Endothelial cell of umbilical vein (primary cell): ENCODE measurements at regions not wholly inside any gene's neighbourhood (a gene's known extent, or its start where the extent isn't known, plus 50 kb on each side); places are given as distances from the start of the nearest gene placed in this dataset.

Experiments
- BruUV-seq: library from RNA; stranded (reverse); fragments of 400-500 nt; replicated peaks from 2 replicates; lab custom pipeline; 2021; lab: Mats Ljungman, UMichigan
- CTCF ChIA-PET: fragments of 300-600, 350-600 bp; sonication (Branson Sonifier 250); formaldehyde crosslinking; loops from one replicate; lab custom pipeline; 2021; ENCODE audit warnings: antibody characterized with exemption, inconsistent platforms; lab: Charles Lee
- POLR2A ChIA-PET: fragments of 300-600, 350-600 bp; sonication (Branson Sonifier 250); formaldehyde crosslinking; loops from one replicate; lab custom pipeline; 2021; ENCODE audit warnings: antibody characterized with exemption, inconsistent platforms; lab: Charles Lee
- DNase-seq: peaks from one replicate; pipeline ENCODE4 v3.0.0-alpha.2; 2011; ENCODE audit warnings: low read depth, low spot score
- FAIRE-seq: peaks from 2 replicates; lab custom pipeline; 2011; peaks lifted over from hg19 to GRCh38; lab: Jason Lieb, UNC
- H2AFZ ChIP-seq: 2 replicates; pipeline ENCODE4 v1.6.0; 2012; ENCODE audit warnings: low read depth, low read length, control low read depth, inconsistent platforms
- H3K27ac ChIP-seq: 2 replicates; pipeline ENCODE4 v1.5.1; 2011; ENCODE audit warnings: low read depth, mild to moderate bottlenecking, control low read depth, low read length, moderate library complexity; ENCODE audit not compliant: insufficient read depth
- H3K27me3 ChIP-seq, 2 experiments: 2 replicates each; pipeline versions ENCODE4 v1.6.0 to v1.6.1; 2011; ENCODE audit warnings: low read length in 2 of 2, mixed read lengths in 1 of 2; ENCODE audit not compliant: control insufficient read depth in 2 of 2, insufficient read depth in 2 of 2
- H3K36me3 ChIP-seq, 2 experiments: 2 replicates in 1 of 2; 3 replicates in 1 of 2; pipeline ENCODE4 v1.5.1; 2011; ENCODE audit warnings: low read length in 2 of 2, mild to moderate bottlenecking in 1 of 2, moderate library complexity in 1 of 2; ENCODE audit not compliant: control insufficient read depth in 2 of 2, insufficient read depth in 2 of 2; ENCODE audit errors: extremely low read depth in 1 of 2
- H3K4me1 ChIP-seq: 3 replicates; pipeline ENCODE4 v1.5.1; 2011; ENCODE audit warnings: mild to moderate bottlenecking, low read length; ENCODE audit not compliant: control insufficient read depth, insufficient read depth; ENCODE audit errors: extremely low read depth
- H3K4me2 ChIP-seq: 2 replicates; pipeline ENCODE4 v1.6.1; 2011; ENCODE audit warnings: low read length, control low read depth, mixed read lengths; ENCODE audit not compliant: insufficient read depth
- H3K4me3 ChIP-seq, 3 experiments: fragments of 200-600 bp in 1 of 3; sonication (generic), shearing (Covaris generic) in 1 of 3; replicated peaks in 1 of 3; 2 replicates each; pipeline ENCODE4 v1.5.1; 2011 to 2016; ENCODE audit warnings: control low read depth in 3 of 3, low read length in 3 of 3, mild to moderate bottlenecking in 2 of 3, inconsistent platforms in 1 of 3, low read depth in 1 of 3, moderate library complexity in 1 of 3; ENCODE audit not compliant: insufficient read depth in 1 of 3
- H3K79me2 ChIP-seq: 2 replicates; pipeline ENCODE4 v1.6.0; 2012; ENCODE audit warnings: low read length, inconsistent platforms; ENCODE audit not compliant: control insufficient read depth, insufficient read depth
- H3K9ac ChIP-seq: replicated peaks from 2 replicates; pipeline ENCODE3; 2011; ENCODE audit warnings: low read length, control low read depth; ENCODE audit not compliant: insufficient read depth; ENCODE audit errors: extremely low read depth
- H3K9me1 ChIP-seq: replicated peaks from 3 replicates; pipeline ENCODE4 v1.6.0; 2011; ENCODE audit warnings: mild to moderate bottlenecking, low read length; ENCODE audit not compliant: control insufficient read depth, insufficient read depth; ENCODE audit errors: extremely low read depth
- H3K9me3 ChIP-seq: replicated peaks from 2 replicates; pipeline ENCODE4 v1.5.1; 2012; ENCODE audit warnings: low read length, inconsistent platforms; ENCODE audit not compliant: control insufficient read depth, insufficient read depth
- H4K20me1 ChIP-seq: replicated peaks from 2 replicates; pipeline ENCODE3; 2011; ENCODE audit warnings: mild to moderate bottlenecking, low read length; ENCODE audit not compliant: control insufficient read depth, insufficient read depth; ENCODE audit errors: extremely low read depth
- CTCF ChIP-seq, 2 donors: IDR thresholded peaks; 1 replicate in 1 of 2; 2 replicates in 1 of 2; pipeline ENCODE4 v1.5.1; 2011; ENCODE audit warnings: low read length in 2 of 2, mild to moderate bottlenecking in 2 of 2, moderate library complexity in 2 of 2, control low read depth in 1 of 2, inconsistent platforms in 1 of 2, low read depth in 1 of 2; ENCODE audit not compliant: insufficient read depth in 1 of 2; ENCODE audit errors: extremely low read depth in 1 of 2
- EZH2 ChIP-seq: IDR thresholded peaks from 2 replicates; pipeline ENCODE4 v1.6.1; 2012; ENCODE audit warnings: borderline replicate concordance, low read depth, mild to moderate bottlenecking, moderate library complexity, low read length, inconsistent platforms; ENCODE audit not compliant: severe bottlenecking
- FOS ChIP-seq: IDR thresholded peaks from 2 replicates; pipeline ENCODE4 v1.6.1; 2011; ENCODE audit warnings: mild to moderate bottlenecking, low read length, moderate library complexity, borderline replicate concordance; ENCODE audit not compliant: insufficient read depth
- GATA2 ChIP-seq: IDR thresholded peaks from 2 replicates; pipeline ENCODE4 v1.7.0; 2011; ENCODE audit warnings: low read depth, mild to moderate bottlenecking, moderate library complexity, mixed read lengths, low read length; ENCODE audit not compliant: insufficient read length, insufficient read depth
- JUN ChIP-seq: IDR thresholded peaks from 2 replicates; pipeline ENCODE4 v1.6.1; 2011; ENCODE audit warnings: borderline replicate concordance, low read depth; ENCODE audit not compliant: insufficient read length, insufficient read depth
- MAX ChIP-seq: IDR thresholded peaks from 2 replicates; pipeline ENCODE4 v1.6.1; 2011; ENCODE audit not compliant: insufficient read depth, insufficient read length
- MYC ChIP-seq: IDR thresholded peaks from one replicate; pipeline ENCODE4 v1.6.1; 2011; ENCODE audit warnings: mild to moderate bottlenecking, low read depth, low read length
- POLR2A ChIP-seq: IDR thresholded peaks from 2 replicates; pipeline ENCODE4 v1.6.1; 2012; ENCODE audit warnings: low read depth, mild to moderate bottlenecking, control low read depth, low read length
- POLR2AphosphoS5 ChIP-seq: IDR thresholded peaks from 2 replicates; pipeline ENCODE4 v1.6.1; 2012; ENCODE audit warnings: low read depth, mild to moderate bottlenecking, control low read depth, low read length, moderate library complexity; ENCODE audit not compliant: insufficient read depth
- dilution Hi-C: fragments of 300-500 bp; cut with MboI; formaldehyde crosslinking; loops from one replicate; pipeline ENCODE4 v1.15.0; 2019; ENCODE audit warnings: low sequenced_read_pairs; ENCODE audit not compliant: extremely low pct_ligation_motif_present
- intact Hi-C: fragments of 100-400 bp; cut with micrococcal nuclease; formaldehyde crosslinking; loops from one replicate; pipeline ENCODE4 v1.10.0; 2022

GRCh38 chr13:73657821-73658540 lies 476.2 kb downstream of the KLF12 start:
- Histone ChIP-seq H3K9ac (no peak overlapping the region), H3K4me3 (no peak overlapping the region), H3K4me1 (no peaks in the 10 kb centered on the region), H3K27ac (no peak overlapping the region), H3K4me2 (no peak overlapping the region), H3K9me3 (no peaks in the 10 kb centered on the region), H2AFZ (no peak overlapping the region), H3K9me1 (no peaks in the 10 kb centered on the region), H3K36me3 (no peaks in the 10 kb centered on the region), H3K79me2 (no peaks in the 10 kb centered on the region), H3K27me3 (peaks cover 0 to 2% of the 10 kb centered on the region in 2 experiments), H4K20me1 (no peaks in the 10 kb centered on the region)
- POLR2A ChIA-PET = no interaction called here
- no peak for FAIRE-seq
- CTCF ChIA-PET = interaction anchor here (0.9 kb wide), 1 partner anchor 10 kb away, joined by 3 read pairs; no protein-coding TSS in a partner anchor
- intact Hi-C loops = no loop called here
- BruUV-seq = no TSS peak
- DNase-seq = no peak
- TF ChIP-seq MYC = no peak
- TF ChIP-seq GATA2 = no peak
- no peak for TF ChIP-seq CTCF (IDR thresholded peaks at IDR 0.05; ENCODE audit: extremely low read depth in 1 of 2, insufficient read depth in 1 of 2, low read depth in 1 of 2, low read length in 2 of 2)
- no peak for TF ChIP-seq EZH2
- TF ChIP-seq FOS = no peak
- TF ChIP-seq JUN = no peak
- TF ChIP-seq MAX = no peak
- TF ChIP-seq POLR2AphosphoS5 = no peak
- no peak for TF ChIP-seq POLR2A
- dilution Hi-C loops = no loop called here
